ENCODE measurements at regions not wholly inside any gene's neighbourhood (a gene's known extent, or its start where the extent isn't known, plus 50 kb on each side); places are given as distances from the start of the nearest gene placed in this dataset.
A peak's percentile ranks its signal among the peaks of the same experiment; 100 is the strongest.

DNA sequence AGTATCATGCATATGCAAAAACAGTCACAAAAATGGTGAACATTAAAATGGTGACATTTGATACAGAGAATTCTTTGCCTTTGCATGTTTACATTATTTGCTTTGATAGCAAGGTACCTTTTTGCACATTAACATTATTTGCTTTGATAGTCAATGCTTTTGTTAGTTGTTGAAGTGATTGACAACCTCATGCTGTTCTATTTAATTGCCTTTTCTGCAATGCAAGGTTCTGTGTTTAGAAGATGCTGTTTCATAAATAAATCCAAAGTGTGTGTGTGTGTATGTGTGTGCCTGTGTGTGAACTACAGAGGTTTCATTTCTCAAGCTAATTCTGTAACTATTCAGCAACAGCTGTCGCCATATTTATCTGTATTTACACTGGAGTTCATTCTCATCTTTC, 668.7 kb downstream of the NR2F1-AS1 start:
- DNase-seq: no peak

DNA sequence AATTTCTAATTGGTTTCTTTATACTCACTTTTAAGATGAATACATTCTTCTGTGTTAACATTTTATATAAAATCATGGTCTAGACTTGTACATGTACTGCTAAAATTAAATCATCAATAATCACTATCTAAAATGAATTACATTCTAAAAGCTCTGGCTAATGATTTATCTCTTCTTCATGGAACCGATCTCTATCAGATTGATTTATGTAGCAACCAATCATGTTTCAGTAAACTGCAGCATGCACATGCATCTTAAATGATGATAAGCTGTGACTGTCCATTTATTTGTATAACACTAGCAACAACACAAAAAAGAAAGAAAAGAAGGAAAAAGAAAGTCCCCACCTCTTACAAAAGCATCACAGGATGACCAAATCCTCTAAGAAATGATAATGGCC, 669.2 kb downstream of the NR2F1-AS1 start:
- DNase-seq: no peak

DNA sequence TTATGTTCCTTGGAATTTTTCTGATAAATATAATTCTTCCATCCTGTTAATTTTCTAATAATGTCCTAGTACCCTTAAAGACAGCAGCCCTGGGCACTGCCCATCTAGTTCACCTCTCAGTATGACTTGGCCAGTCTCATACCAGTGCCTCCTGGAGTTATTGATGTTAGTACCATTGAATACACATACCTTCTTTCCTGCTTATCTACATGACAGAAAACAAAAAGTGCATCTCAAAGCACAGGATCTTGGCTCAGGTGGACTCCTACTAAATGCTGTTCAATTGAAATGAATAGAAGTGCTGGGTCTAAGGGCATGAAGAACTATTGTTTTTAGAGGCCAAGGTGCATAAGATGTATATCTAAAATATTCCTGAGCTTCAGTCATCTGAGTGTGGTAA, 669.7 kb downstream of the NR2F1-AS1 start:
- no peak for DNase-seq

DNA sequence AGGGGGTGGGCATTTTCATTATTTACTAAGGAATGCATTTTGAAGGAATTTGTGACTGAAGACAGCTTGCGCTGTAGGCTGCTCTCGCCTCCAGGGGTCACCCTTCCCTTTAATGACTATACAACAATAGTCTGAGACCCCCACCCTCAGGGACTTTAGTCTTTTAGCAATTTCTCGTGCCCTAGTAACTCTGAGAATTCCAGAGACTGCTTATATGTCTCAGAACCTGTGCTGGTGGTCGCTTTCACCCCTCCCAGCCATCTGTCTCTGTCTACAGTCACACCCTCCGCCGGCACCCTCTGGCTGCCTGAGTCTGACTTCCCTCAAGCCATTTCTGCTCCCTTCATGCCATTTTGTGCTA, 671.4 kb downstream of the NR2F1-AS1 start:
- DNase-seq: peak in 1 of 2 experiments; percentile 4

DNA sequence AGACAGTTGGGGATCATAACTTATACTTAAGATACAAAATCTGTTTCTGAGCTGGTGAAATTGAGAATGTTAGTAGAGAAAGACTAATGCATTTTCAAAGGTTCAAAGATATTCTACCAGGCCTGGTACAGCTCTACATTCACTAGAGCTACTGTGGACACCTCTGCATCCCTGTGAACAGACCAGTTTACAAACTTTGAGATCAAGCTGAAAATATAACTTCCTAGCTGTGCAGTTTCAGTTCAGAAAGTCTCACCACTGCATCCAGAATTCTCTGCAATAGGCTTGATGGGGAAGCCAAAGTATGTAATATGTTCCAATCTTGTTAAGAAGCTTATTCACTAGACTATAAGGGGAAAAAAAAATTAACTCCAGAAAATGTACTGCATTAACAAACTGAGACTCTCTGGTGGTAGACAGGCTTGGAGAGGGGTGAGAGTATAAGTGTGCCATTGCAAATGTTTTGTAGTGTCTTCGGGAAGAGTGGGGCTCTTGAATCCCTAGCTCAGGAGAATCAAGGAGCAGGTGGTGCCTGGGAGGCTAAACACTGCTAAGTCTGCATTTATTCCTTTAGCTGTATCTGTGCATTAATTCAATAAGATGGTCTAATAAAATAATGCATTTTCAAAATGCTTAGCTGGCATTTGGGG, 671.9 kb downstream of the NR2F1-AS1 start:
- no peak for DNase-seq

DNA sequence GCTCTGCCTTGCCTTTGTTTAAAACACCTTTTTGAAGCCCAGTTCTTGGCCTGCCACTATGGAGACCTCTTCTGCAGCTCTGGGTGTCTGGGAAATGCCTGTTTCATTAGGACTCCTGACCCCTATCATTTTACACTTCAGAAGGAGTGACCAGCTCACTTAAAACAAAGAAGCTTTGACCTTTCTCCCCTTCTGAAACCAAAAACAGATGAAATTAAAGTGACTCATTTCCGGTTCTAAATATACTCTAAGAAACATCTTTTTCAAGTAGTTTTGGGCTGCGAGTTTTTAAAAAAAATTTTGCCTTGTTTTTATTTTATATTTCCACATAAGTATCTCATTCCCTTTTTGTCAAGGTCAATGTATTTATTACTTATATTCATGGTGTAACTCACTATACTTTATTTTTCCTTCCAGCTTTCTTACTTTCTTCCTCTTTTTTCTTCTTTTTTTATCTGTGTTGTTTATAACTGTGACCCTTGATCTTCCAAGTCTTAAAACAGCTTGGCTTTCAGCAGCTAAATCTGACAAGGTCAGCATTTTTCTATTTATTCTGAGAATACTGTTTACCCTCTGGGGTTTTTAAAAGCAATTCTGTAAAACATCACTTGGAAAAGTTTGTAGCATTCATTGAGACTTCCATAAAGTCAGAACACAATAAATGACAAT, 672.9 kb downstream of the NR2F1-AS1 start:
- no peak for DNase-seq

DNA sequence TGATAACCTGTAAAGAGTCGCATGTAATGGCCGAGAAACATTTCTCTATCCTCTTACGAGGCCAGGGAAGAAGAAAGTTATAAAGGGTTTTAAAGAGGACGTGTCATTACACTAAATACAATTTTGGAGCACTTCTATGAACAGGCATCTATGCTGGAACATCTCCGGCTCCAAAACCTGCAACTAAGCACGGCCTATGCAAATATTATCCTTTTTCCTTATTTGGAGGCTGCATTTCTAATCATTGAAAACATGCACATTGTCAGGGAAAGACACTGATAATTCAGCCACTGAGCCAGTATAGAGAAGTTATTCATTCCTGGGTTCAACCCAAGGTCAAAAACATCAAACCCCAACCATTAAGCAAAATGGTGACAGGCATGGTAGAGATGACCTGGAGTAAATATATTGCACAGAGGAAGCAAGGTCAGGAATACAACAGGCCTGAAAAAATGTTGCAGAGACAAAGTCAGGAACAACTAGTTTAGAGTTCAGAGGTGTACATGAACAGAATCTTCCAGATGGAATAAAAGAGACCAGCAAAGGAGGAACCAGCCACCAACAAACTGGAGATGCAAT, 674.1 kb downstream of the NR2F1-AS1 start:
- no peak for DNase-seq

DNA sequence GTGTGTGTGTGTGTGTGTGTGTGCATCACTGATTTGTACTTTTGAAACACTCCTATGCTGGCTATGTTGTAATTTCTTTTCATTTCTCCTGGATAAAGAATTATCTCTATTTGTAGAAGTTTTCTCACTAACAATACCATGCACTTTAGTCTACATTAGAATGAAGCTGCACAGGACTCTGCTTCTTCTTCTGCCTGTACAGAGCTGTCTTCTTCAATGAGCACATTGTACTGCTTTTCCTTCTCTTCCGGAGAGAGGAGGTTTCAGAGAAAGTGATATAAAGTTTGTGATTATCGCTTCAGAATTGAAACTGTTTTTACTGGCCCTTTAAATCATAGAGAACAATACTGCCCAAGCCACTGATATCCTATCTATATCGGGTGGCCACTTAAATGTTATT, 677.0 kb downstream of the NR2F1-AS1 start:
- DNase-seq: no peak

DNA sequence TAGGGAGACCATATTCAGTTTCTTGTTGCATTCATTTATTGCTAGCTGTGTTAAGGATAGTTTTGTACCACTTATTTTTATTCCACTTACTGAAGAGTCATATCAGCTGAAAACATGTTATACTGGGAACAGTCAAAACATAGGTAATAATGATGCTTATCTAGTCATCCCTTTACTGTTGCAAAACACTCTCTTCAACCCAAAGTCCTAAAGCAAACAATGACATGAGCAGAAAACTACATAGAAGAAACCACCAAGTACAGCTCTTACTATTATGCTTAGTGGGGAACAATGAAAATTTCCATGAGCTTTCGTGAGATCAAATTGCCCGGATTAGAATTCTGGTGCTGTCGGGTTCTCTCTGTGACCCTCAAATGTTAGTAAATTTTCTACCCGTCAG, 681.4 kb downstream of the NR2F1-AS1 start:
- no peak for DNase-seq

DNA sequence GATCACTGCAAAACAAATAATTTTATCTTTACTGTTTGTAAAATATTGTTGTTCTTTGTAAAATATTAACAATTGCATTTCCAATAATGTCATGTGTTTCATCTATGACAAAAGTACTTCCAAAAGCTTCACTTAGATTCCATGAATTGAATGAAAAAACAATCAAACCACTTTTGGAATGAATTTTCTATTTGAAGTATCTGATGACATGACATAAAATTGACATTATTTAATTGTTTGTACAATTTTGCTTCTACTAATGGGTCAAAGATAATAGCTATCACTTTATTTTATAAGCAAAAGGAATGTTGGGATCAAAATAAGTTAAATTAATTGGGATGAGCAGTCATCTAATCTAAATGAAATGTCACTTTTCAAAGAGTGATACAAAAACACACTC, 684.3 kb downstream of the NR2F1-AS1 start:
- DNase-seq: no peak

DNA sequence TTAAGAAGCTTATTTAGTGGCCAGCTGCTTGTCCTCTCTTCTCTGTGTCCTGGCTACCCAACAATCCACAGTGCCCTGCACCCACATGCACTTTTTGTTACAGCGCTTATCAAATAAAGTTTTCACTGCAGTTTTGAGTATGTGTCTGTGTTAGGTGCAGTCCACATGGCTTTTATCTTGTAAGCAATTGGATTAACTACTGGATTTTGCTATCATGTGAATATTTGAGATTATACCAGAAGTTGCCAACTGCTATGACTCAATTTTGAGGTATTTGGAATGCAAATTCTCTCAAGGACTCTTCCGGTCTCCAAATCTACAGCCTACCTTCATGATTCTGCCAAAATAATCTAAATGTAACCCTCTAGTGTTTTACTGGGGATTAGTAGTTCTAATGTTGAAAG, 690.2 kb downstream of the NR2F1-AS1 start:
- DNase-seq: no peak

DNA sequence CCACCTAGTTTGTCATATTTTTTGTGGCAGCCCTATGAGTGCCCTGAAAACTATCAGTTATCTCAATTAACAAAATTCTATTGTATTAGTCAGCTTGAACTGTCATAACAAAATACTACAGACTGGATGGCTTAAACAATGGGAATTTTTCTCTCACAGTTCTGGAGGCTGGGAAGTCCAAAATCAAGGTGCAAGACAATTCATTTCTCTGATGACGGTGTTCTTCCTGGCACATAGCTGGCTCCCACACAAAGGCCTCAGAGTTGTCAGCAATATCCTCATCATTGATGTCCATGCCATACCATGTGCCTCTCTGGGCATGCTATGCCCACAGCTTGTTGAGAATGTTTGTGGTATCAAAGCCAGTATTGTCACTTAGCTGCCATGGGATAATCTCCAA, 691.9 kb downstream of the NR2F1-AS1 start:
- no peak for DNase-seq

DNA sequence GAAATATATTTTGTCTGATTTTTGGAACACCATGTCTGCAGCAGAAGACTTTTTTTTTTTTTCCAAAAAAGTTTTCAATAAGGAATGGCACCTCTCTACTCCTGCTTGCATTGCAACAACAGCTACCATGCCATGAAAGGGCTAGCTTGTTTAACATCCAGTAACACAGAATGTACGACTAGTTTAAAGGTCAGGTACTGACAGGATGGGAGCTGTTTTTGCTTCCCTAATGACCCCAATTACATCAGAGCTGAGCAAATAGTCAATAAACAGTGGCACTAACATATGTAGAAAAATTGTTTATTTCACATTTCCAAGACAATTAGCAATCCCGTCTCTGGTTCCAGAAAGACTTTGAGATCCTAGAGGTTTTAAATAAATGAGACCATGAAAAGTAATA, 693.8 kb downstream of the NR2F1-AS1 start:
- DNase-seq: no peak

DNA sequence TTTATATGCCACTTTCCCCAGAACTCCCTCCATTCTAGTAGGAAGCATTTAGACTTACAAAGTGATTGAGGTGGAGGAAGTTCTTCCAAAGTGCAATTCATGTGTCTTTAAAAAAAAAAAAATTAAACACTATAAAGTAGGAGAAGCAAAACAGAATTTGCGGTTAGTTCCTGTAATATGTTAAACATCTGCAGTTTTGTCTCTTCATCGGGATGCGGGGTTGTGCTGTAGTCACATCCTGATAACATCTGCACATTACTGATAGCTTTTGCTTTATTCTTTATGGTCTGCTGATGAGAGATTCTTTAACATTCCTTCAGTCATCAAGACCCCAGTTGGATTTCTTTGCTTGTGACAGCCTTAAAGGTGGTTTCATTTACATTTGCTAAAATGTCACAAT, 694.3 kb downstream of the NR2F1-AS1 start:
- DNase-seq: no peak

DNA sequence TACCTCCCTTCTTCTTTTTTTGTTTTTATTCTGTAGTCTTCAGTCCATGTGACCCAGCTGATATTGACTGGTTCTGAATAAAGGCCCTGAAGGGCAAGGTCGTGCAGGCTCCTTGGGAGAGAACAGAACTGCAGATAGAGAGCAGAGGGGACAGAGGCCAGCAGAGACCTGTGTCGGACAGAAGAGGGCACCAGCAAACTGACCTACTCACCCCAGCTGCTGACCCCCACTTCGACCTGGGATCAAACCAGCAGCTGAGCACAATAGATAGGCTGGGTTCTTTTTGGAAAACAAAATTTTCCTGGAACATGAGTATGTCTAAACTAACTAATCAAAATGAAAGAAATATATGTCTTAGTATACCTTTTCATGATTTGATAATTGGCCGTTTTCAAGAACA, 695.1 kb downstream of the NR2F1-AS1 start:
- DNase-seq: no peak

DNA sequence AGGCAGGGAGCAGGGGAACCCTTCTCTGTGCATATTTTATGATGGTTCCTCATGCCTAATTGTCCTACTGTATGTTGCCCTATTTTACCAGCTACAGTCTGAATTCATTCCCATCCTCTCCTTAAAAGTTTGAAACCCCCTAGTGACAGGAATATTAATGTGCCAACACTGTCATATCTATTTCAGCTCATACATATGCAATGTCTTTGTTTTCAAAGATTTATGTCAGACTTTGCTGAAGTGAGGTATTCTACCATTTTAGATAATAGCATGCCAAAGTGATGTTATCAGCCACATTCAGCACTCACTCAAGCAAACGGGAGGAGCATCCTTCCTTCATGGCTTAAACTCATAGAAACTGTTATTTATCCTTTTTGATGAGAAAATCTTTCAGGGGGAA, 696.5 kb downstream of the NR2F1-AS1 start:
- DNase-seq: no peak

DNA sequence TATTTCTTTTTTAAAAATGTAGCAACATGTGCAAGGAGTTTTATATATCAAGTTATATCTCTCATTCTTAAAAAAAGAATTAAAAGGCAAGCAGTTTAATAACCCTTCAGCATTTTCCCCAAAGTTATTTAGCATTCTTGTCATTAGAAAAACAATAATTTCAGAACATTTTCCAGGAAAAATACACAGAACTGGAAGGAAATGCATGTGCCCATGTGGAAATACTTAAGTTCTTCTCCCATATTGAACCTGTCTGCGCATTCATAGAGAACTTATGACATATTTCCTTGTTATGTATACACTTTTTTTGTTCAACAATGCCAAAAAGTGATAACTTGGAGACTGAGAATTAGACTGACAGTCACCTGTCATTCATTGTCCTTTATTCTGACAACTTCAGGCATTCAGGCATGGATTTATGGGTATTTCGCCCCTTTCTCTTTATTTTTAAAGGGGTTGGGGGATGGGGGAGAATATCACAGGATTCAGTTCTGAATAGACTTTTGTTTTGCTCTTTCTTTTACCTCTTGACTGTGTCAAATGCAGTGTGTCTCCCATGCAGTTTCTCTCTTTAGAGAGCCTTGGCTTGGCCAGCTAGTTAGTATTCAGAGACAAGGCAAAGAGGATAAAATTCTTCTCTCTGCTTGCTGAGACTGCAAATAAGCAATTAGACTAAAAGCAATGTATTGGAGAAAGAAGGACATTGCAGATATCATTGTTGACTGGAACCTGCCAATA, 701.0 kb downstream of the NR2F1-AS1 start:
- DNase-seq: no peak

DNA sequence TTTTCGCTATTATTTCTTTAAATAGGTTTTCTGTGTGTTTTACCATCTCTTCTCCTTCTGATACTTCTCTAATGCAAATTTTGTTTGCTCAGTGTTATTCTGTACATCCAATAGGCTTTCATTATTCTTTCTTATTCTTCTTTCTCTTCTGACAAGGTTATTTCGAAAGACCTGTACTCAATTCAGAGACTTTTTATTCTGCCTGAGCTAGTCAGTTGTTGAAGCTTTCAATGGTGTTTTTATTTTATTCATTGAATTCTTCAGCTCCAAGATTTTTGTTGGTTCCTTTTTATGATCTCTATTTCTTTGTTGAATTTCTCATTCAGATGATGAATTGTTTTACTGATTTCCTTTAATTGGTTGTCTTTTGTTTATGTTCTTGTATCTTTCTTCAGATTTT, 706.2 kb downstream of the NR2F1-AS1 start:
- no peak for DNase-seq

DNA sequence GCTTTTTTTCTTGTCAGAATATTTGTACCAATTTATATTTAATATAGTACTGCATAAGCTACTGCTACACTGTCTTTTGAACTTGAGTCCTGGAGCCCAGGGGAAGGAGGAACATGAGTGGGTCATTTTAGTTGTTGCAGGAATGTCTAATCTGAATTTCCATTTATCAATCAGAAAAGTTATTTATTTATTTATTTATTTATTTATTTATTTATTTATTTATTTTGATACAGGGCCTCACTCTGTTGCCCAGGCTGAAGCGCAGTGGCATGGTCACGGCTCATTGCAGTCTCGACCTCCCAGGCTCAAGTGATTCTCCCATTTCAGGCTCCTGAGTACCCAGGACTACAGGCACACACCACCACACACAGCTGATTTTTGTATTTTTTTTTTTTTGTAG, 712.6 kb downstream of the NR2F1-AS1 start:
- no peak for DNase-seq

DNA sequence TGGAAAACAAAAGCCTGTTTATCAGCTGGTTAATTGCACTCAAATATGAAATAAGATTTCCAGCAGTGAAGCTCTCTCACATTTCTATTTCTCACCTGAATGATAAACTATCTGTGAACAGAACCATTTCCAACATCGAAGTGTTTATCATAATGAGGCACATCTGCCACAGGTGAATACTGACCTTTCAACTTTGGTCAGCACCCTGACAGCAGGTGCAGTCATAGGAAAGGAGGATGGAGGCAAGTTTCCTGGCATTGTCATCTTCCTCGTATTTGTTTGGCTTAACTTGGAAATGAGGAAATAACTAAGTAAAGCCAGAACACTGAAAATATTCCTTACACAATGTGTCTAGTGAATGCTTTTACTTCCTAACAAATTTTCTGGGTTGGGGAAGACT, 716.4 kb downstream of the NR2F1-AS1 start:
- DNase-seq: no peak

DNA sequence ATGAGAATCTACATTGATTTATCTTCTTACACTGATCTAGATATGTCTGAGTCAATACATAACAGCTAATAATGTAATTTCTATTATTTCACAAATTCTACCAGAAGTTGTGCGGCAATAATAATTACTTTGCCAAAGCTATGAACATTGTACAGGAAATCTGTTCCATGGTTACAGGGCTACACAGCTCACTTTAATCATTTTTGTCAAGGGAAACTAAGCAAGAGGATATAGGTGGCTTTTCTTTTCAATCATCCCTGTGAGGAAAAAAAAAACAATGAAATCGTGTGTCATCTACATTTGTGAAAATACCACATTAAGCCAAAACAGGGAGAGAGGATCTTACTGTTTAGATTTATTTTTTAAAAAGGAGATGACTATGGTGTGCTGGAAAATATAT, 717.4 kb downstream of the NR2F1-AS1 start:
- DNase-seq: no peak

DNA sequence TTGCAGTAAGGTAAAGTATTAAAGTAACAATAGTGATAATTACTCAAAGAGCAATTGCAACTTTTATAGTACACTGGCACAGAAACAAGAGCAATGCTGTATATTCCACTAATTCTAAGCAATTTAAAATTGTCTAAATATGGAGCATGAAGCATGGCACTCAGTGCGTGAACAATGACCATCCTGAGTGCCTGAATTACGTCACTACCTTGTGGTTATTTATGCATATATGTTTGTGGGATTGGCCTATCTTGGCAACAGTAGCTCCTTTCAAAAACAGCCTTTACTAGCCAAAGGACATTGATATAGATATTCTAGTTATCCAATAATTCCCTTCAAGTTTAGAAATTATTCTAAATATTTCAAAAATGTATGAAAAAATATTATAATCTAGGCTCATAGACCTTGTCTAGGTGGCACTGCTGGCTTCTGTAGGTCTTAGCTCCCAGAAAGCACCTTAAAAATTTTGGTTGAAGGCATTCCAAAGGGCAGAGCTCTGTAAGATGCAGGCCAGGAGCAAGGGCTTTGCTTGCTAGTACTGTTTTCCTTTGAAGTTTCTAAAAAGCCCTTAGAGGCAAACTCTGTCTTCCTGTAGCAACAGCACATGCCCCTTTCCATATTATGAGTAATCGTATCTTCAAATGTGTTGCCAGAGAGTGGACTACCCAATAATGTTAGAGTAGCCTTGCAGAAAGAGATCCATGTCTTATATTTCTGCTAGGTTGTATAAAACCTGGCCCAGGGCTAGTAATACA, 719.3 kb downstream of the NR2F1-AS1 start:
- DNase-seq: no peak

DNA sequence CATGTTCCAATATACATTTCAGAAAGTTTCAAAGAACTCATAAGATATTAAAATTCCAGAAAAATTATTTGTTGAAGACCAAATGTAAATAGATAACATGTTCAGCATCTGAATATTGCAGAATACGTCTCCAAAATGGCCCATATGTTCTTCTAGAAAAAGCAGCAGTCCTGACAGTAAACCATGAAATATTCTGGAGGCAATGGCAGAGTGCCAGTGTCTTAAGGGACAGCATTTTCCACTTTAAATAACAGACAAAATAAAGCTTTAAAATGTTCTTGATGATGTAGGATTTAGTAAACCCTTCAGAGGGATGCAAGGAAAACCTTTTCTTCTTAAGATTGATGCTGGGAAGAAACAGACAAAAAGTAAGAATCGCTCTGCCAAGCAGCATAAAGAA, 721.0 kb downstream of the NR2F1-AS1 start:
- no peak for DNase-seq
